ACHN (cell line): ENCODE measurements at regions not wholly inside any gene's neighbourhood (a gene's known extent, or its start where the extent isn't known, plus 50 kb on each side); places are given as distances from the start of the nearest gene placed in this dataset.

Source experiments
- DNase-seq: peaks from one replicate; pipeline ENCODE4 v3.0.0-alpha.2; 2015
- in situ Hi-C: cut with HindIII; loops from 2 replicates; pipeline ENCODE4 v1.10.0; 2017; ENCODE audit warnings: low sequenced_read_pairs, low pct_ligation_motif_present, low pct_unique_long_range_greater_than_20kb

- no peak for DNase-seq
- in situ Hi-C loops = no loop called here
Observed at GRCh38 chr6:47153404-47153755, 111.2 kb upstream of the ADGRF1 start.

GRCh38 chr6:47152666-47153403 is 110.7 kb upstream of the ADGRF1 start:
- no peak for DNase-seq
- in situ Hi-C loops = no loop called here

DNA sequence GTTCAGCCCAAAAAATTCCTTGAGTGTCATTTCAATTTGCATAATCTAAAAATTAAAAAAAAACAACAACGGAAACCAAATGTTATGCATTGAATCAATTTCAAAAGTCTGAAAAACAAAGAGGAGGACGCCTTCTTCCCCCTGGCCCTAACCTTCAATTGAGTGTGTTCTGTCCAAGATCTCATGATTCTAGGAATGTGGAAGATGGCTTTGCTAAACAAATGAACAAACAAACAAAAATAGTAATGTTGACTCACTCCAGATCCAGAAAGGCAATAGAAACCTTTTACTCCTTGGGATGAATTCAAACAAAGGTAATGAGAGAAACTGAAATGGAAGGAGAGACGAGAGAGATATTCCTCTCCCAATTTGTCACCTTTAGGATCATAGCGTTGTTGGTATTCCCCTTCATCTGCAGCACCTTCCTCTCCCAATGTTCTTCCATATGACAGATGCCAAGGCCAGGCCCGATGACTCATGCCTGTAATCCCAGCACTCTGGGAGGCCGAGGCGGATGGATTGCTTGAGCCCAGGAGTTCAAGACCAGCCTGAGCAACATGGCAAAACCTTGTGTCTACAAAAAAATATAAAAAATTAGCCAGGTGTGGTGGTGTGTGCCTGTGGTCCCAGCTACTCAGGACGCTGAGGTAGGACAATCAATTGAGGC is 109.2 kb upstream of the ADGRF1 start:
- in situ Hi-C loops = no loop called here
- DNase-seq = no peak

GRCh38 chr6:47149554-47149953 is 107.4 kb upstream of the ADGRF1 start:
- in situ Hi-C loops = no loop called here
- DNase-seq = no peak

GRCh38 chr6:47149066-47149465 is 106.9 kb upstream of the ADGRF1 start:
- DNase-seq = no peak
- in situ Hi-C loops = no loop called here

- in situ Hi-C loops = no loop called here
- DNase-seq = no peak
Observed at GRCh38 chr6:47147836-47148344, 105.8 kb upstream of the ADGRF1 start.

GRCh38 chr6:47147175-47147727 is 105.1 kb upstream of the ADGRF1 start:
- no peak for DNase-seq
- in situ Hi-C loops = no loop called here

GRCh38 chr6:47146431-47147174 is 104.5 kb upstream of the ADGRF1 start:
- in situ Hi-C loops = no loop called here
- no peak for DNase-seq

- in situ Hi-C loops = no loop called here
Observed at GRCh38 chr6:47145212-47145611, 103.1 kb upstream of the ADGRF1 start.

GRCh38 chr6:47144306-47144705 is 102.2 kb upstream of the ADGRF1 start:
- in situ Hi-C loops = no loop called here
- DNase-seq = no peak

More at GRCh38 chr6:47145212-47145611, 103.1 kb upstream of the ADGRF1 start:
- DNase-seq = no peak

GRCh38 chr6:47141963-47142362 is 99.8 kb upstream of the ADGRF1 start:
- in situ Hi-C loops = no loop called here
- DNase-seq = no peak

DNA sequence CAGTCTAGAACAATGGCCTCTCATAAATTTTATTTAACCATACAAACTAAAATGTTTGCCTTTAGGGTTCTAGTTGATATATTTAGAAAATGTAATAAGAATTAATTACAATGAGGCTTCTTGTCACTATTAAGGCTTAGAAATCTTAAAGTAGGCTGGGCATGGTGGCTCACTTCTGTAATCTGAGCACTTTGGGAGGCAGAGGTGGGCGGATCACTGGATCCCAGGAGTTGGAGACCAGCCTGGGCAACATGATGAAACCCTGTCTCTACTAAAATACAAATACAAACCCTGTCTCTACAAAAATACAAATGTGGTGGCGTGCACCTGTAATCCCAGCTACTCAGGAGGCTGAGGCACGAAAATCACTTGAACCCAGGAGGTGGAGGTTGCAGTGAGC is 99.0 kb upstream of the ADGRF1 start:
- DNase-seq = no peak
- in situ Hi-C loops = no loop called here

DNA sequence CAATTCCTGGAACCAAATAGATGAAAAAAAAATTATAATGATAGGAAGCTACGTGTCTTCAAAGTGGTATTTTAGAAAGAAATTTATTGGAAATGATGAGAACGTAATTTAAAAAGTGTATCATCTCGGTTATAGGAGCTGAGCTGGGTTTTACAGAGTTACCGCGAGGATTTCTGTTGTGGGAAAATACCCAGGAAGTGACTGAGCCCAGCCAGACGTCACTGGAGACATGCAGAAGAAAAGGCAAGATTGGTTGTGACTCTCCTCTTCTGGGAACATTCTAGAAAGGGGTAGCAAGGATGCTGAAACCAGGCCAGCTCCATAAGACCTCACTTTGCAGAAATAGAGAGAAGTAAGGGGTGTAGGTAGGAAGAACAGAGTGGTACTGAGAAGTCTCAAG is 95.9 kb upstream of the ADGRF1 start:
- DNase-seq = no peak
- in situ Hi-C loops = no loop called here

DNA sequence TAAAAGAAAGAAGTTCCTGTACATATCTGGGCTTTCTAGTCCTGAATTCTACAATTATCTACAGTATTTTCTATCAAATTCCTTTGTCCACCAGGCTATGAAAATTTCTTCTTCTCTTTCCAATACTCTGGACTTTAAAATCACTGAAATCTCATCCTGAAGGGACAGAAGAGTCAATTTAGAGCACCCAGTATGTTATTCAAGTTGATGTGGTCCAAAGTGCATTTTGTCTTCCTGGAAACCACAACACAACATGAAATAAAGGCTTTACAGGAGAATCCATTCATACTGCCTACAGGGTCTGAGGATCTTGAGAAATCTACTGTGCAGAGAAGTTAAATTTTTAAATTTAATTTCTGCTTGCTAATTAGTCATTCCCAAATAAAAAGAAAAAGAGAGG is 94.9 kb upstream of the ADGRF1 start:
- no peak for DNase-seq
- in situ Hi-C loops = no loop called here

- peak; percentile 79 for DNase-seq
Observed at GRCh38 chr6:47135772-47136171, 93.6 kb upstream of the ADGRF1 start.

DNA sequence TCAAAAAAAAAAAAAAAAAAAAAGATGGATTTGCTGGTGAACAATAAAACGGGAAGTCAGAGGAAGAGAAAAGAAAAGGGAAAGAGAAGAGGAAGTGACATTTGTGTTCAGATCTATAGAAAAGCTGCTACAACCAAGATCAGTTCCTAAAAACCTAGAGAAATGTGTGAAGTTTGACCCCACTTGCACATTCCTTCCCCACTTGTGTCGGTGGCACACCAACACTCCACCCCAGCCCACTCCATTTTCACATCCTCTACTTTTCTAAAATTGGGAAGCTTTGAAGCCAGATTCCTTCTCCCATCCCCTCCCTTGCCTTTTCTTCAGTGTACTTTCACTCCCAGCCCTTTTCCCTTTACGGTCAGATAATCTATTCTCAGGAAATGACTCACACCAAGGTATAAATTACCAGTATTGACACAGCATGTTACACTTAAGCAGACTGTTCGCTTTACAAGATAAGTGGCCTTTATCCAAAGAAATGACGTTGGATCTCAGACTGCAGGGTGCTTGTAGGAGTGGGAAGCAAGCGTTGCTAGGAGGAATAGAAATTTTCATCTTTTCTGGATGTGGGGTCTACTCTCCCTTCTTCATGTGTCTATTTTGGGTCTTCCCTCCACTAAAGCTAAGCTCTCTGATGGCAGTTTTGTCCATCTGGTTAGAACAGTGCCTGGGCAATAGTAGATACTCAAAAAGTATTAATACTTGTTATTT is 92.5 kb upstream of the ADGRF1 start:
- in situ Hi-C loops = no loop called here
- peak; percentile 84 for DNase-seq

More at GRCh38 chr6:47135772-47136171, 93.6 kb upstream of the ADGRF1 start:
- in situ Hi-C loops = no loop called here

DNA sequence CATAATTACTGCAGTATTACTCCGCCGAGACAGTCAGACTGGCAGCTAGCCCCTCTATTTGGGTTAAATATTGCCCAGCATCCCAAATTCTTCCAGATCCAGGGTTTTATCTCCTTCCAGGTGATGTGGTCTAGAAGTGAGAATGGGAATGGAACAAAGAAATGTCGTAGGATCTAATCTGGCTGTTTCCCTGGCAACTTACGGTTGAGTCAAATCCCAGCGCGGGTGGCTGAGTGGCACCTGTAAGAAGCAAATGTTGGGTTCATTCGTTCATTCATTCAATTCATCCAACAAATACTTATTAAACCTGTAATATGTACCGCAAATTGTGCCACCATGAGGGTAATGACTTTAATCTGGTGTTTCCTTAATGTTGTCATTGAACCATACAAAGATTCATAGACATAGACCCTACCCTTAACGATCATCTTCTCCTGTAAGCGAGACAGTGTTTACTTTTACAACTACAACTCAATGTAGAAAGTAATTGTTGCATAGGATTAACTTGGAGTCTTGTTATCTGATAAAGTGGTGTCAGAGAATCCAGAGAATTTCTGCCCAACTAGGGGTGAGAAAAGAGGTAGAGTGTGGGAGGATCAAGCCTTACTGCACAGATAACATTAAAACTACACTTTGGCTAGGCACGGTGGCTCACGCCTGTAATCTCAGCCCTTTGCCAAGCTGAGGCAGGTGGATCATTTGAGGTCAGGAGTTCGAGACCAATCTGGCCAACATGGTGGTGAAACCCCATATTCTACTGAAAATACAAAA is 91.3 kb upstream of the ADGRF1 start:
- no peak for DNase-seq
- in situ Hi-C loops = no loop called here

GRCh38 chr6:47132724-47133123 is 90.6 kb upstream of the ADGRF1 start:
- in situ Hi-C loops = no loop called here
- DNase-seq = no peak
